ENCODE measurements at regions not wholly inside any gene's neighbourhood (a gene's known extent, or its start where the extent isn't known, plus 50 kb on each side); places are given as distances from the start of the nearest gene placed in this dataset.

- no peak for TF ChIP-seq TAF1 (IDR thresholded peaks at IDR 0.05; ENCODE audit: borderline replicate concordance, insufficient read depth, low read length)
- no peak for TF ChIP-seq REST (IDR thresholded peaks at IDR 0.05; ENCODE audit: insufficient read depth in 1 of 2, low read depth in 2 of 2, low read length in 2 of 2)
- no peak for TF ChIP-seq SIN3A (IDR thresholded peaks at IDR 0.05; ENCODE audit: borderline replicate concordance, insufficient read depth, low read length)
- no peak for TF ChIP-seq FOXP2 (optimal IDR thresholded peaks at IDR 0.05; ENCODE audit: borderline replicate concordance, extremely low read depth, extremely low read length, insufficient read depth)
- no peak for TF ChIP-seq POLR2AphosphoS5 (IDR thresholded peaks at IDR 0.05; ENCODE audit: low read depth, low read length)
Observed at GRCh38 chr15:95359966-95360365, 970.5 kb upstream of the NR2F2 start.

DNA sequence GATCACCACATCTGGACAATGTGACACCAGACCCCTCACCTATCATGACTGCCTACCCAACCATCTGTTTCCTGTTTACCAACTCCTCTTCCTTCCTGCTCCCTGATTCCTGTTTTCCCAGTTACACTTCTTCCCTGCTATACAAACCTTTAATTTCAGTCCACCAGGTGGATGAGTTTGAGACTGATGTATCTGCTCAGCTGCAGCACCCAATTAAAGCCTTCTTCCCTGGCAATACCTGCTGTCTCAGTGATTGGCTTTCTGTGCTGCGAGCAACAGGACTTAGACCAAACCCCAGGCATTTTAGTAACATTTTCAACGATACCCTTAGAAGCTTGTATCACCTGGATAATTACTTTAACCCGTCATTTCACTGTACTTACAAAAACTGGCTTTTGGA is 968.2 kb upstream of the NR2F2 start:
- no peak for TF ChIP-seq TAF1 (IDR thresholded peaks at IDR 0.05; ENCODE audit: borderline replicate concordance, insufficient read depth, low read length)
- no peak for TF ChIP-seq REST (IDR thresholded peaks at IDR 0.05; ENCODE audit: insufficient read depth in 1 of 2, low read depth in 2 of 2, low read length in 2 of 2)
- TF ChIP-seq POLR2AphosphoS5 (IDR thresholded peaks at IDR 0.05; ENCODE audit: low read depth, low read length): no peak
- TF ChIP-seq FOXP2 (optimal IDR thresholded peaks at IDR 0.05; ENCODE audit: borderline replicate concordance, extremely low read depth, extremely low read length, insufficient read depth): no peak
- no peak for TF ChIP-seq SIN3A (IDR thresholded peaks at IDR 0.05; ENCODE audit: borderline replicate concordance, insufficient read depth, low read length)

DNA sequence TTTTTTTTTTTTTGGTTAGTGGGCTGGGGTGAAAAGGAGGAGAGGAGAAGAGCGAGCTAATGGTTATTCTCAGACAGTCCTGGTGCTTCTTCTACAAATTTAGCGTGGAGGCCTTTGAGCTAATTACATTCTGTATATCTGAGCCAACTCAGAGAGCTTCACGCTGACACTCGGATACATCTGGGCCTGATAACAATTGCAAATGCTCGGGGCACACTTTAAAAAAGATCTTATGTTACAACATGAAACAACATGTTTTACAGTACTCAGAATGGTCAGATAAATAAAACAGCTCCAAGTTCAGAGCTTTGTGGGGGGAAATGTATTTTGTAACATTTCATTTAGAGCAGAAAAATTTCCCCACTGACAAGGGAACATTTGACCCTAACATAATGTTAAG is 966.9 kb upstream of the NR2F2 start:
- no peak for TF ChIP-seq SIN3A (IDR thresholded peaks at IDR 0.05; ENCODE audit: borderline replicate concordance, insufficient read depth, low read length)
- TF ChIP-seq FOXP2 (optimal IDR thresholded peaks at IDR 0.05; ENCODE audit: borderline replicate concordance, extremely low read depth, extremely low read length, insufficient read depth): no peak
- TF ChIP-seq POLR2AphosphoS5 (IDR thresholded peaks at IDR 0.05; ENCODE audit: low read depth, low read length): no peak
- TF ChIP-seq REST (IDR thresholded peaks at IDR 0.05; ENCODE audit: insufficient read depth in 1 of 2, low read depth in 2 of 2, low read length in 2 of 2): no peak
- no peak for TF ChIP-seq TAF1 (IDR thresholded peaks at IDR 0.05; ENCODE audit: borderline replicate concordance, insufficient read depth, low read length)

- TF ChIP-seq SIN3A (IDR thresholded peaks at IDR 0.05; ENCODE audit: borderline replicate concordance, insufficient read depth, low read length): 0 out of 2 replicates have a peak, but pooled peaks have one; percentile 45
- TF ChIP-seq FOXP2 (optimal IDR thresholded peaks at IDR 0.05; ENCODE audit: borderline replicate concordance, extremely low read depth, extremely low read length, insufficient read depth): peak; percentile 93
- TF ChIP-seq REST (IDR thresholded peaks at IDR 0.05; ENCODE audit: insufficient read depth in 1 of 2, low read depth in 2 of 2, low read length in 2 of 2): 0 out of 4 replicates have a peak, but pooled peaks of 1 of the 2 experiments have one; percentile 67
- peak; percentile 62; the same call in 1 of the 2 replicates for TF ChIP-seq TAF1 (IDR thresholded peaks at IDR 0.05; ENCODE audit: borderline replicate concordance, insufficient read depth, low read length)
- peak; percentile 54; the same call in 1 of the 2 replicates for TF ChIP-seq POLR2AphosphoS5 (IDR thresholded peaks at IDR 0.05; ENCODE audit: low read depth, low read length)
Observed at GRCh38 chr15:95365511-95366107, 964.9 kb upstream of the NR2F2 start.

Measured in PFSK-1 (cell line).